ENCODE measurements at regions not wholly inside any gene's neighbourhood (a gene's known extent, or its start where the extent isn't known, plus 50 kb on each side); places are given as distances from the start of the nearest gene placed in this dataset.
"Not testable (repeated sequence)": the region's sequence is repeated elsewhere in the genome, so short reads cannot be mapped to it uniquely, and the experiment has no call there.

- H3K4me1 ChIP-seq (replicated peaks in 1 of 4; ENCODE audit: control insufficient read depth in 3 of 4, insufficient read depth in 4 of 4, low read length in 3 of 4); H3K4me2 ChIP-seq (ENCODE audit: insufficient read depth in 1 of 2, low read depth in 2 of 2, low read length in 2 of 2): not testable (repeated sequence)
Observed at GRCh38 chr6:149145800-149146199, 171.7 kb upstream of the TAB2 start.

More at GRCh38 chr6:149145800-149146199, 171.7 kb upstream of the TAB2 start:
- FAIRE-seq; H3K4ac ChIP-seq (replicated peaks; ENCODE audit: insufficient read length, low read depth, low read length); H3K4me3 ChIP-seq (ENCODE audit: extremely low read depth in 1 of 4, insufficient read depth in 2 of 4, low read depth in 3 of 4, low read length in 4 of 4); H2BK20ac ChIP-seq (ENCODE audit: low read length); H4K8ac ChIP-seq (ENCODE audit: extremely low read depth, insufficient read depth, low read length); H3K14ac ChIP-seq (ENCODE audit: insufficient read length); H2BK120ac ChIP-seq (replicated peaks; ENCODE audit: low read depth, low read length); H3K23ac ChIP-seq (ENCODE audit: insufficient read length); H3K9me3 ChIP-seq (ENCODE audit: insufficient read depth in 2 of 2, low read depth in 1 of 2, low read length in 1 of 2); H2BK15ac ChIP-seq (ENCODE audit: low read length); H2AK5ac ChIP-seq (ENCODE audit: low read depth, low read length); H3K79me1 ChIP-seq (ENCODE audit: low read depth, low read length); H2BK5ac ChIP-seq (ENCODE audit: low read depth, low read length); H3K79me2 ChIP-seq (ENCODE audit: control insufficient read depth in 1 of 2, insufficient read depth in 2 of 2, low read length in 2 of 2); H3K18ac ChIP-seq (ENCODE audit: extremely low read depth, low read length); H2AFZ ChIP-seq (ENCODE audit: low read length); H2BK12ac ChIP-seq (ENCODE audit: low read depth, low read length); H3K27ac ChIP-seq (ENCODE audit: low read depth, low read length); H3K36me3 ChIP-seq (ENCODE audit: control insufficient read depth in 2 of 4, insufficient read depth in 4 of 4, low read length in 3 of 4); H4K20me1 ChIP-seq (replicated peaks in 1 of 2; ENCODE audit: control insufficient read depth in 1 of 2, insufficient read depth in 2 of 2, low read length in 2 of 2); H4K5ac ChIP-seq (ENCODE audit: insufficient read length, low read depth, low read length); H3K27me3 ChIP-seq (replicated peaks in 1 of 4; ENCODE audit: control insufficient read depth in 3 of 4, extremely low read depth in 1 of 4, insufficient read depth in 3 of 4, low read length in 3 of 4); H3K23me2 ChIP-seq (ENCODE audit: low read depth, low read length); H4K91ac ChIP-seq (replicated peaks; ENCODE audit: insufficient read length, low read length); H3K9ac ChIP-seq (replicated peaks in 1 of 4; ENCODE audit: extremely low read depth in 1 of 4, low read depth in 3 of 4, low read length in 3 of 4); POLR2A ChIA-PET (ENCODE audit: partially characterized antibody); DNase-seq (ENCODE audit: low read depth in 1 of 2, low spot score in 2 of 2); H3K56ac ChIP-seq (replicated peaks; ENCODE audit: insufficient read length, low read depth, low read length): not testable (repeated sequence)
- CTCF ChIA-PET (ENCODE audit: partially characterized antibody) = interaction anchor here (1.3 kb wide), 1 partner anchor 10 kb away, joined by 5 read pairs; no protein-coding TSS in a partner anchor

Data from H1 (cell line).